ENCODE measurements at regions not wholly inside any gene's neighbourhood (a gene's known extent, or its start where the extent isn't known, plus 50 kb on each side); places are given as distances from the start of the nearest gene placed in this dataset.

- Histone ChIP-seq H2AFZ (ENCODE audit: low read length) (no peak overlapping the region), H4K20me1 (replicated peaks in 1 of 2; ENCODE audit: control insufficient read depth in 1 of 2, insufficient read depth in 2 of 2, low read length in 2 of 2) (no peaks in the 10 kb centered on the region), H3K23ac (ENCODE audit: insufficient read length) (no peak overlapping the region), H3K4me2 (ENCODE audit: insufficient read depth in 1 of 2, low read depth in 2 of 2, low read length in 2 of 2) (no peak overlapping the region), H3K4me1 (replicated peaks in 1 of 4; ENCODE audit: control insufficient read depth in 3 of 4, insufficient read depth in 4 of 4, low read length in 3 of 4) (no peaks in the 10 kb centered on the region), H3K79me2 (ENCODE audit: control insufficient read depth in 1 of 2, insufficient read depth in 2 of 2, low read length in 2 of 2) (no peaks in the 10 kb centered on the region), H2BK20ac (ENCODE audit: low read length) (no peak overlapping the region), H4K8ac (ENCODE audit: extremely low read depth, insufficient read depth, low read length) (no peak overlapping the region), H3K18ac (ENCODE audit: extremely low read depth, low read length) (no peak overlapping the region), H2AK5ac (ENCODE audit: low read depth, low read length) (no peak overlapping the region), H3K23me2 (ENCODE audit: low read depth, low read length) (no peaks in the 10 kb centered on the region), H2BK15ac (ENCODE audit: low read length) (no peak overlapping the region), H3K14ac (ENCODE audit: insufficient read length) (no peak overlapping the region), H3K79me1 (ENCODE audit: low read depth, low read length) (no peaks in the 10 kb centered on the region), H2BK5ac (ENCODE audit: low read depth, low read length) (no peak overlapping the region), H2BK120ac (replicated peaks; ENCODE audit: low read depth, low read length) (no peak overlapping the region), H3K4ac (replicated peaks; ENCODE audit: insufficient read length, low read depth, low read length) (no peak overlapping the region), H4K5ac (ENCODE audit: insufficient read length, low read depth, low read length) (no peak overlapping the region), H3K27ac (ENCODE audit: low read depth, low read length) (no peak overlapping the region), H3K36me3 (ENCODE audit: control insufficient read depth in 2 of 4, insufficient read depth in 4 of 4, low read length in 3 of 4) (no peaks in the 10 kb centered on the region), H3K4me3 (ENCODE audit: extremely low read depth in 1 of 4, insufficient read depth in 2 of 4, low read depth in 3 of 4, low read length in 4 of 4) (no peak overlapping the region), H3K27me3 (replicated peaks in 1 of 4; ENCODE audit: control insufficient read depth in 3 of 4, extremely low read depth in 1 of 4, insufficient read depth in 3 of 4, low read length in 3 of 4) (no peaks in the 10 kb centered on the region), H2BK12ac (ENCODE audit: low read depth, low read length) (no peak overlapping the region), H4K91ac (replicated peaks; ENCODE audit: insufficient read length, low read length) (no peak overlapping the region), H3K9me3 (ENCODE audit: insufficient read depth in 2 of 2, low read depth in 1 of 2, low read length in 1 of 2) (no peaks in the 10 kb centered on the region), H3K56ac (replicated peaks; ENCODE audit: insufficient read length, low read depth, low read length) (no peak overlapping the region), H3K9ac (replicated peaks in 1 of 4; ENCODE audit: extremely low read depth in 1 of 4, low read depth in 3 of 4, low read length in 3 of 4) (no peak overlapping the region)
- ChIA-PET CTCF (ENCODE audit: partially characterized antibody) (no interaction called here), POLR2A (ENCODE audit: partially characterized antibody) (no interaction called here)
- WGBS, 2 experiments (ENCODE audit: extremely low coverage in 1 of 2, insufficient coverage in 1 of 2, insufficient read length in 1 of 2, insufficient replicate concordance in 2 of 2, low coverage in 1 of 2, low lambda C conversion rate in 2 of 2, missing lambda C conversion rate in 1 of 2), result 95% methylated on average over 3 of the region's 3 CpGs; no CpG with 5 or more reads in 1 of the 2 experiments
- TF ChIP-seq, protein P1, sequence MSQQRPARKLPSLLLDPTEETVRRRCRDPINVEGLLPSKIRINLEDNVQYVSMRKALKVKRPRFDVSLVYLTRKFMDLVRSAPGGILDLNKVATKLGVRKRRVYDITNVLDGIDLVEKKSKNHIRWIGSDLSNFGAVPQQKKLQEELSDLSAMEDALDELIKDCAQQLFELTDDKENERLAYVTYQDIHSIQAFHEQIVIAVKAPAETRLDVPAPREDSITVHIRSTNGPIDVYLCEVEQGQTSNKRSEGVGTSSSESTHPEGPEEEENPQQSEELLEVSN (IDR thresholded peaks at IDR 0.05), result no peak
- TF ChIP-seq, protein P2, sequence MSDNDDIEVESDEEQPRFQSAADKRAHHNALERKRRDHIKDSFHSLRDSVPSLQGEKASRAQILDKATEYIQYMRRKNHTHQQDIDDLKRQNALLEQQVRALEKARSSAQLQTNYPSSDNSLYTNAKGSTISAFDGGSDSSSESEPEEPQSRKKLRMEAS (IDR thresholded peaks at IDR 0.05), result no peak
- TF ChIP-seq NRF1 (IDR thresholded peaks at IDR 0.05; ENCODE audit: low read depth, low read length), result no peak
- TF ChIP-seq JUND (IDR thresholded peaks at IDR 0.05; ENCODE audit: low read length), result no peak
- TF ChIP-seq TCF12 (IDR thresholded peaks at IDR 0.05; ENCODE audit: low read depth, low read length), result no peak
- no peak for TF ChIP-seq POU5F1 (IDR thresholded peaks at IDR 0.05; ENCODE audit: low read depth, low read length)
- FAIRE-seq, result no peak
- DNase-seq (ENCODE audit: low read depth in 1 of 2, low spot score in 2 of 2), result no peak
Observed at GRCh38 chr5:89282554-89283510, 399.8 kb upstream of the MEF2C start.
